ENCODE measurements at regions not wholly inside any gene's neighbourhood (a gene's known extent, or its start where the extent isn't known, plus 50 kb on each side); places are given as distances from the start of the nearest gene placed in this dataset.

- no peak for TF ChIP-seq SUZ12 (IDR thresholded peaks at IDR 0.05; ENCODE audit: extremely low read depth, insufficient read depth, insufficient read length)
- no peak for TF ChIP-seq YY1 (IDR thresholded peaks at IDR 0.05; ENCODE audit: insufficient read depth, insufficient read length)
- TF ChIP-seq ZNF274 (IDR thresholded peaks at IDR 0.05; ENCODE audit: low read depth, low read length): no peak
Observed at GRCh38 chr2:5352286-5352685, 339.9 kb upstream of the SOX11 start.
